ENCODE measurements at regions not wholly inside any gene's neighbourhood (a gene's known extent, or its start where the extent isn't known, plus 50 kb on each side); places are given as distances from the start of the nearest gene placed in this dataset.

DNA sequence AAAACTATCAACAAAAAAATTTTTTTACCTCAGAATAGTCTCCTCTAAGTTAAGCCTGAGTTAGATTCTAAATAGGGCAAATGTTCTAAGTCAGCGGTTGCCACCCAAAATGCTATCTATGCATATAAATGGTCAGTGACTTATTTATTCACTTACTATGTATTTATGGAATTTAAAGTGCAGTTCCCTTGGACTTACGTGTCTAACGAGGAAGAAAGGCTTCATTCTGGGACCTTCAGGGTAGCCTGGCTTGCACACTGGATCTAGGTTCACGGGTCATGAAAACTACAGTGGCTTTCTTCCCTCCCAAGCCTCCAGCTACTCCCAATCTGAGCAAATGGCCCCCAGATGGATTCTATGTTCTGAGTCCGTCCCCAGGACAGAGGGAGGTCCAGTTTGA lies 77.1 kb downstream of the ARF6 start:
- no peaks in the 10 kb centered on the region for H3K27me3 ChIP-seq (ENCODE audit: control insufficient read depth, insufficient read depth, low read length)
- DNase-seq (ENCODE audit: low read depth), result no peak
- no peak overlapping the region for H3K4me3 ChIP-seq (ENCODE audit: low read depth, low read length)
- no peaks in the 10 kb centered on the region for H3K36me3 ChIP-seq (ENCODE audit: control insufficient read depth, insufficient read depth, low read length)
- TF ChIP-seq, protein P1, sequence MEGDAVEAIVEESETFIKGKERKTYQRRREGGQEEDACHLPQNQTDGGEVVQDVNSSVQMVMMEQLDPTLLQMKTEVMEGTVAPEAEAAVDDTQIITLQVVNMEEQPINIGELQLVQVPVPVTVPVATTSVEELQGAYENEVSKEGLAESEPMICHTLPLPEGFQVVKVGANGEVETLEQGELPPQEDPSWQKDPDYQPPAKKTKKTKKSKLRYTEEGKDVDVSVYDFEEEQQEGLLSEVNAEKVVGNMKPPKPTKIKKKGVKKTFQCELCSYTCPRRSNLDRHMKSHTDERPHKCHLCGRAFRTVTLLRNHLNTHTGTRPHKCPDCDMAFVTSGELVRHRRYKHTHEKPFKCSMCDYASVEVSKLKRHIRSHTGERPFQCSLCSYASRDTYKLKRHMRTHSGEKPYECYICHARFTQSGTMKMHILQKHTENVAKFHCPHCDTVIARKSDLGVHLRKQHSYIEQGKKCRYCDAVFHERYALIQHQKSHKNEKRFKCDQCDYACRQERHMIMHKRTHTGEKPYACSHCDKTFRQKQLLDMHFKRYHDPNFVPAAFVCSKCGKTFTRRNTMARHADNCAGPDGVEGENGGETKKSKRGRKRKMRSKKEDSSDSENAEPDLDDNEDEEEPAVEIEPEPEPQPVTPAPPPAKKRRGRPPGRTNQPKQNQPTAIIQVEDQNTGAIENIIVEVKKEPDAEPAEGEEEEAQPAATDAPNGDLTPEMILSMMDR (IDR thresholded peaks at IDR 0.05; ENCODE audit: insufficient read depth, low read length, poor library complexity, severe bottlenecking), result no peak

DNA sequence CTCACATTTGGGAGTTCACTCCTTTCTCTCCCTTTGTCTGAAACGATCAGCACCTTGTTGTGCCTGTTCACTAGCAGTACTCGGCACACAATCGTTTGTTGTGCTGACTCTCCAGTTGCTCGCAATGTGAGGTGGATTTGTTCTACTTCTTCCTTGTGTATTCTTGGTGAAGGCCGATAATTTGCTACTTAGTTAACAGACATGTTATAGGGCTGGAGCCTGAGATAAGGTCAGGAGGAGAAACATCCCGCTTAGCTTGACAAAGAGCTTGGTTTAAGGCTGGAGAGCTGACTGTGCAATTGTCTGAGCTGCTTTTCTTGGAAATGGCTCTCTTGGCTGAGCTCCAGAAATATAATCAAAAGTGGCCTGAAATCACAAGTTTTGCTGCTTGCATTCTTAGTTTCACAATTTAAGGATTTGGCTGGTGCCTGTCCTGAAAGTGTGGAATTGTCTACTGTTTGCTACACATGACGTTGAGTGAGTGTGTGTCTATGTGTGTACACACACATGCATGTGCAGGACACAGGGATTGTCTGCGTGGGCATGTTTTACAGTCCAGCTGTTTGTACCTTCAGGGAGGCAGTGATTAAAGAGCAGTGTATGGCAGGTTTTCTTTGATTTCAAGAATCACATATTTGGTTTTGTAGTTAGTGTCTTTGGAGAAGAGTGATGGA lies 77.7 kb downstream of the ARF6 start:
- TF ChIP-seq, protein P1 (IDR thresholded peaks at IDR 0.05; ENCODE audit: insufficient read depth, low read length, poor library complexity, severe bottlenecking), result no peak
- DNase-seq (ENCODE audit: low read depth), result no peak
- Histone ChIP-seq H3K27me3 (ENCODE audit: control insufficient read depth, insufficient read depth, low read length) (no peaks in the 10 kb centered on the region), H3K4me3 (ENCODE audit: low read depth, low read length) (no peak overlapping the region), H3K36me3 (ENCODE audit: control insufficient read depth, insufficient read depth, low read length) (no peaks in the 10 kb centered on the region)

DNA sequence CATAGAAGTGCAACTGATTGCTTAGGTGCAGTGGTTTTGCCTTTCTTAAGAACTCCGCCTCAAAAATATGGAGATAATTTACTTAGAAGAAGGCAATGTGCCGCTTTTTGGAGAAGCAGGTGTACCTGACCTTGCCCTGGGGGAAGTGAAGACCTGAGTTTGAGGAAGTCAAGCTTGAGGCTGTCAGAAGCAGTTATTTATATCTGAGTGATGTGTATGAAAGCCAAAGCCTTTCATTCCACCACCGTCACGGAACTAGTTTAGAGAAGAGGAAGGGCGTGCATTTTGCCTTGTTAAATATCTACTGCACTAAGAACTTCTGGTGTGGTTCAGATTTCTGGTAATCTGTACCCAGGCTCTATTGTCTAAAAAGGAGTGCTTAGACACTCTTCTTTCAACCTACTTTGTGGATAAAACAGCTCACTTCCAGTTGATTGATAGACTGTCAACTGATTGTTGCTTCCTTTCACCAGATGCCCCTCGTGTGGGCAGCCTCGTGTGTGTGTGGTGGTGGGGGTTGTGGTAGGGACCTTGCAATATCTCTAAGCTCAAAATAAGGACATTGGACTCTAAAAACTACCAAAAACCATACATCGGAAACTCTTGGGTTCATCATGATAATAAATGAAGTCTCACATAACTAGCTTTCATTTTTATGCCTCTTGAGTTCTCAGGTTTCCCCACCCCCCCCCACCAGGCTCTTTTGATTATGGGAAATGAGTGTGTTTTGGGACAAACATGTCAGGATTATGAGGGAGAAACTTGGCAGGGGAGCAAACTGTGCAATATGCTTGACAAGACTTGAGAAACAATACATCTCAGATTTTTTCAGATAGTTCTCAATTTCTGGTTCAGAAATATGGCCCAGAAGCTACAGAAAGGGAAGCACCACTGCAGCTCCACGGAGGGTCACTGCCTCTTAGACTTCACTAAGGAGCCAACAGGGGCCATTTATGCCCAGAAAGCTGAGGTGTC lies 78.6 kb downstream of the ARF6 start:
- H3K36me3 ChIP-seq (ENCODE audit: control insufficient read depth, insufficient read depth, low read length), result no peaks in the 10 kb centered on the region
- no peak overlapping the region for H3K4me3 ChIP-seq (ENCODE audit: low read depth, low read length)
- no peaks in the 10 kb centered on the region for H3K27me3 ChIP-seq (ENCODE audit: control insufficient read depth, insufficient read depth, low read length)
- DNase-seq (ENCODE audit: low read depth), result no peak
- TF ChIP-seq, protein P1 (IDR thresholded peaks at IDR 0.05; ENCODE audit: insufficient read depth, low read length, poor library complexity, severe bottlenecking), result no peak

DNA sequence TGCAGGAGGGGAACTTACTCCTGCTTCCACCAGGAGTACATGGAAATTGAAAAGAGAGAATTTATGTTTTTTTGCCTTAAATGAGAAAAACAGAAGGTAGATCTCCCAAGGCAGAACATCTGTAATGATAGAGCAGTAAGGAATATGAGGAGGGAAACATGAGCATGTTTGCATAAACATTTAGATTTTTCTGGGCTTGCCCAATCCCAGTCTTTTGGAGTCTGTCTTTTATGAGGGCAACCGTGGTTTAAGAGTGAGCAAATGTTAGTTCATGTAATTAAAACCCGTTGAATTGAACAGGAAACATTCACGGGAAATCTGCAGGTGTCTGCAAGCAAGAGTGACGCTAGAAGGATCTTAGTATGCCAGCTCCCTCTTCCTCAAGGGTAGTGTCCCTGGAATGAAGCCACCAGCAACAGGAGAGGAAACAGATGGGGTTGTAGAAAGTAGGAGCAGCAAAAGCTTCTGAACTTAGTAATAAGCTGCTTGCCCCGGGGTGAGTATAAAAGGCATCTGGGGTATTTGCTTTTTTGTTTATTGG lies 79.3 kb downstream of the ARF6 start:
- H3K27me3 ChIP-seq (ENCODE audit: control insufficient read depth, insufficient read depth, low read length), result no peaks in the 10 kb centered on the region
- no peak for DNase-seq (ENCODE audit: low read depth)
- TF ChIP-seq, protein P1 (IDR thresholded peaks at IDR 0.05; ENCODE audit: insufficient read depth, low read length, poor library complexity, severe bottlenecking), result no peak
- no peaks in the 10 kb centered on the region for H3K36me3 ChIP-seq (ENCODE audit: control insufficient read depth, insufficient read depth, low read length)
- H3K4me3 ChIP-seq (ENCODE audit: low read depth, low read length), result no peak overlapping the region

DNA sequence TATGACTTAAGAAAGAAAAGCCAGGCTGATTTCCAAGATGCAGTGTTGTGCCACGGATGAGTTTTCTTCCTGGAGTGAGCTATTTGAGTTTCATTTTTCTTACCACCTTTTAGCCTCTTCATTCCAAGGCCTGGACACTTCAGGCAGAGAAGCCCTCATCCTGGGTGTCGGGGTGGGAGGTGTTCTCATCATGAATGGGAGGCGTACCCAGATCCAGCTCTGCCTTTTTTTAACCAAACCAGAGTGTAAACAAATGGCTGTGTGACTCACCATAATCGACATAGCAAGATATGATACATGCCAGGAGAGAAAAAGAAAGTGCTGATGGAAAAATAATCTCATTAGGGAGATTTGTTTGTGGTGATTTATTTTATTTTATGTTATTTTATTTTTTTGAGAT lies 79.9 kb downstream of the ARF6 start:
- TF ChIP-seq, protein P1 (IDR thresholded peaks at IDR 0.05; ENCODE audit: insufficient read depth, low read length, poor library complexity, severe bottlenecking), result no peak
- Histone ChIP-seq H3K27me3 (ENCODE audit: control insufficient read depth, insufficient read depth, low read length) (no peaks in the 10 kb centered on the region), H3K36me3 (ENCODE audit: control insufficient read depth, insufficient read depth, low read length) (no peaks in the 10 kb centered on the region), H3K4me3 (ENCODE audit: low read depth, low read length) (no peak overlapping the region)
- no peak for DNase-seq (ENCODE audit: low read depth)
